SK-N-SH (cell line): ENCODE measurements at regions not wholly inside any gene's neighbourhood (a gene's known extent, or its start where the extent isn't known, plus 50 kb on each side); places are given as distances from the start of the nearest gene placed in this dataset.
A peak's percentile ranks its signal among the peaks of the same experiment; 100 is the strongest.

Experiments used
- CTCF ChIA-PET: fragments of 300-600, 350-600 bp; formaldehyde crosslinking; extraction: SDS; loops from one replicate; lab custom pipeline; 2021; lab: Yijun Ruan, JAX
- POLR2A ChIA-PET: fragments of 350-600 bp; sonication (Branson Sonifier 250); formaldehyde crosslinking; extraction: SDS; loops from one replicate; lab custom pipeline; 2020; ENCODE audit warnings: antibody characterized with exemption, inconsistent platforms; lab: Yijun Ruan, JAX
- DNase-seq: peaks from one replicate; pipeline ENCODE4 v3.0.0; 2012
- H2AFZ ChIP-seq: fragments of 200-600 bp; sonication (generic); 2 replicates; pipeline ENCODE4 v1.8.1; 2016; ENCODE audit warnings: antibody characterized with exemption, mild to moderate bottlenecking, low read depth
- H3F3A ChIP-seq: fragments of 200-600 bp; sonication (generic); replicated peaks from 2 replicates; pipeline ENCODE3; 2016; ENCODE audit warnings: antibody characterized with exemption, mild to moderate bottlenecking; ENCODE audit not compliant: insufficient read depth
- H3K27ac ChIP-seq, 2 experiments: fragments of 200-500 bp in 1 of 2; fragments of 200-600 bp in 1 of 2; sonication (Bioruptor generic) in 1 of 2; sonication (generic), shearing (Covaris generic) in 1 of 2; 2 replicates each; pipeline versions ENCODE4 v1.5.1 to v1.6.1; 2014 to 2016; ENCODE audit warnings: low read depth in 2 of 2, inconsistent platforms in 1 of 2, low read length in 1 of 2, mild to moderate bottlenecking in 1 of 2, mixed read lengths in 1 of 2
- H3K27me3 ChIP-seq: fragments of 200-600 bp; sonication (generic), shearing (Covaris generic); 2 replicates; pipeline ENCODE4 v1.6.1; 2016; ENCODE audit warnings: mixed run types; ENCODE audit not compliant: insufficient read depth
- H3K36me3 ChIP-seq, 2 experiments: fragments of 200-500 bp in 1 of 2; fragments of 200-600 bp in 1 of 2; sonication (Bioruptor generic) in 1 of 2; sonication (generic) in 1 of 2; replicated peaks in 1 of 2; 2 replicates each; pipeline versions ENCODE3 to v1.5.1; 2014 to 2016; ENCODE audit warnings: low read length in 1 of 2, mild to moderate bottlenecking in 1 of 2; ENCODE audit not compliant: insufficient read depth in 2 of 2, control insufficient read depth in 1 of 2
- H3K4me1 ChIP-seq, 2 experiments: fragments of 200-500 bp in 1 of 2; fragments of 200-600 bp in 1 of 2; sonication (Bioruptor generic) in 1 of 2; sonication (generic), shearing (Covaris generic) in 1 of 2; 2 replicates each; pipeline versions ENCODE4 v1.5.1 to v1.6.1; 2014 to 2016; ENCODE audit warnings: low read depth in 1 of 2, low read length in 1 of 2, mixed run types in 1 of 2; ENCODE audit not compliant: insufficient read depth in 2 of 2, control insufficient read depth in 1 of 2
- H3K4me2 ChIP-seq: fragments of 200-600 bp; sonication (generic), shearing (Covaris generic); 2 replicates; pipeline ENCODE4 v1.6.1; 2017; ENCODE audit warnings: mixed run types
- H3K4me3 ChIP-seq, 2 experiments: fragments of 200-500 bp in 1 of 2; fragments of 200-600 bp in 1 of 2; sonication (Bioruptor generic) in 1 of 2; sonication (generic), shearing (Covaris generic) in 1 of 2; 2 replicates each; pipeline versions ENCODE4 v1.5.1 to v1.8.1; 2014 to 2016; ENCODE audit warnings: low read depth in 2 of 2, inconsistent platforms in 1 of 2, low read length in 1 of 2, mild to moderate bottlenecking in 1 of 2, mixed read lengths in 1 of 2, moderate library complexity in 1 of 2
- H3K79me2 ChIP-seq: fragments of 200-600 bp; sonication (generic); 2 replicates; pipeline ENCODE4 v1.8.1; 2017; ENCODE audit warnings: mild to moderate bottlenecking; ENCODE audit not compliant: insufficient read depth
- H3K9ac ChIP-seq: fragments of 200-600 bp; sonication (generic); 2 replicates; pipeline ENCODE4 v1.6.1; 2017; ENCODE audit warnings: mixed run types
- H3K9me2 ChIP-seq: fragments of 200-600 bp; sonication (generic); 2 replicates; pipeline ENCODE4 v1.6.1; 2017; ENCODE audit warnings: mixed run types
- H3K9me3 ChIP-seq: fragments of 200-600 bp; sonication (generic); 2 replicates; pipeline ENCODE4 v1.6.1; 2017; ENCODE audit warnings: mixed run types, mild to moderate bottlenecking, moderate library complexity
- H4K20me1 ChIP-seq: fragments of 200-600 bp; sonication (generic); 2 replicates; pipeline ENCODE4 v1.6.1; 2017; ENCODE audit warnings: mild to moderate bottlenecking, mixed run types; ENCODE audit not compliant: insufficient read depth
- CTCF ChIP-seq: fragments of 200-600 bp; sonication (generic); IDR thresholded peaks from 2 replicates; pipeline ENCODE4 v1.6.1; 2017; ENCODE audit warnings: antibody characterized with exemption, mild to moderate bottlenecking, moderate library complexity
- ELF1 ChIP-seq: IDR thresholded peaks from 2 replicates; pipeline ENCODE4 v1.4.0; 2012
- EP300 ChIP-seq, 2 experiments: IDR thresholded peaks; 2 replicates each; pipeline versions ENCODE4 v1.4.0 to v1.6.1; 2012; ENCODE audit warnings: borderline replicate concordance in 1 of 2, low read depth in 1 of 2, low read length in 1 of 2
- EZH2phosphoT487 ChIP-seq: fragments of 200-600 bp; sonication (generic); IDR thresholded peaks from 2 replicates; pipeline ENCODE4 v1.6.1; 2017; ENCODE audit warnings: low read depth, mixed run types, mild to moderate bottlenecking, antibody characterized with exemption, moderate library complexity, borderline replicate concordance
- GATA2 ChIP-seq: sonication (generic); formaldehyde crosslinking; IDR thresholded peaks from 2 replicates; pipeline ENCODE4 v1.5.0; 2020; ENCODE audit warnings: mild to moderate bottlenecking, missing genetic modification reagents
- IRF3 ChIP-seq: fragments of 150-350 bp; IDR thresholded peaks from 2 replicates; pipeline ENCODE4 v1.6.1; 2016; ENCODE audit warnings: mild to moderate bottlenecking, low read depth, low read length
- JUND ChIP-seq: IDR thresholded peaks from 2 replicates; pipeline ENCODE4 v1.4.0; 2012
- MEF2A ChIP-seq: IDR thresholded peaks from 2 replicates; pipeline ENCODE4 v1.4.0; 2012; ENCODE audit warnings: low read depth, borderline replicate concordance
- NFIC ChIP-seq: IDR thresholded peaks from 2 replicates; pipeline ENCODE4 v1.4.0; 2012; ENCODE audit warnings: borderline replicate concordance
- NRF1 ChIP-seq: IDR thresholded peaks from 2 replicates; pipeline ENCODE4 v1.6.1; 2012; ENCODE audit warnings: low read depth, mild to moderate bottlenecking, low read length
- RAD21 ChIP-seq: IDR thresholded peaks from 2 replicates; pipeline ENCODE4 v1.6.1; 2012; ENCODE audit warnings: mild to moderate bottlenecking, low read length
- RCOR1 ChIP-seq: fragments of 150-350 bp; IDR thresholded peaks from 2 replicates; pipeline ENCODE4 v1.6.1; 2017; ENCODE audit warnings: antibody characterized with exemption, low read length
- RFX5 ChIP-seq: IDR thresholded peaks from 2 replicates; pipeline ENCODE4 v1.6.1; 2012; ENCODE audit warnings: mild to moderate bottlenecking, improper control_type of control experiment, low read length
- RXRA ChIP-seq: IDR thresholded peaks from 2 replicates; pipeline ENCODE4 v1.4.0; 2012; ENCODE audit warnings: low read depth, mild to moderate bottlenecking, borderline replicate concordance
- SIN3A ChIP-seq: IDR thresholded peaks from 2 replicates; pipeline ENCODE4 v1.6.1; 2012; ENCODE audit warnings: low read depth, mild to moderate bottlenecking, low read length, moderate library complexity, borderline replicate concordance
- SMC3 ChIP-seq: IDR thresholded peaks from 2 replicates; pipeline ENCODE4 v1.6.1; 2012; ENCODE audit warnings: low read depth, low read length, improper control_type of control experiment
- WGBS: methylation state at CpG from one replicate; pipeline ENCODE4 v1.1.6; 2017; ENCODE audit warnings: low lambda C conversion rate; 5-methylcytosine and 5-hydroxymethylcytosine counted together
- TF ChIP-seq, protein P1 (sequence below): IDR thresholded peaks from 2 replicates; pipeline ENCODE4 v1.6.1; 2012; ENCODE audit warnings: mild to moderate bottlenecking, low read depth, low read length, moderate library complexity
- TF ChIP-seq, protein P2 (sequence below): IDR thresholded peaks from 2 replicates; pipeline ENCODE4 v1.4.0; 2012; ENCODE audit warnings: low read depth, borderline replicate concordance
- TF ChIP-seq, protein P3 (sequence below): fragments of 150-350 bp; IDR thresholded peaks from 2 replicates; pipeline ENCODE4 v1.6.1; 2017; ENCODE audit warnings: antibody characterized with exemption, low read length, low read depth, borderline replicate concordance

GRCh38 chr2:38465789-38466127, 88.7 kb upstream of the ATL2 start:
- Histone ChIP-seq H3K4me2 (no peak overlapping the region), H3K9ac (no peak overlapping the region), H3K27ac (no peak overlapping the region), H2AFZ (no peak overlapping the region), H3K9me3 (no peaks in the 10 kb centered on the region), H3F3A (no peaks in the 10 kb centered on the region), H3K4me1 (peaks cover 0 to 13% of the 10 kb centered on the region in 2 experiments; a peak in 2 of 4 replicates), H3K36me3 (no peaks in the 10 kb centered on the region), H3K27me3 (no peaks in the 10 kb centered on the region), H3K79me2 (no peaks in the 10 kb centered on the region), H3K9me2 (no peaks in the 10 kb centered on the region), H4K20me1 (no peaks in the 10 kb centered on the region), H3K4me3 (no peak overlapping the region)
- TF ChIP-seq RCOR1 = no peak
- TF ChIP-seq, protein P1, sequence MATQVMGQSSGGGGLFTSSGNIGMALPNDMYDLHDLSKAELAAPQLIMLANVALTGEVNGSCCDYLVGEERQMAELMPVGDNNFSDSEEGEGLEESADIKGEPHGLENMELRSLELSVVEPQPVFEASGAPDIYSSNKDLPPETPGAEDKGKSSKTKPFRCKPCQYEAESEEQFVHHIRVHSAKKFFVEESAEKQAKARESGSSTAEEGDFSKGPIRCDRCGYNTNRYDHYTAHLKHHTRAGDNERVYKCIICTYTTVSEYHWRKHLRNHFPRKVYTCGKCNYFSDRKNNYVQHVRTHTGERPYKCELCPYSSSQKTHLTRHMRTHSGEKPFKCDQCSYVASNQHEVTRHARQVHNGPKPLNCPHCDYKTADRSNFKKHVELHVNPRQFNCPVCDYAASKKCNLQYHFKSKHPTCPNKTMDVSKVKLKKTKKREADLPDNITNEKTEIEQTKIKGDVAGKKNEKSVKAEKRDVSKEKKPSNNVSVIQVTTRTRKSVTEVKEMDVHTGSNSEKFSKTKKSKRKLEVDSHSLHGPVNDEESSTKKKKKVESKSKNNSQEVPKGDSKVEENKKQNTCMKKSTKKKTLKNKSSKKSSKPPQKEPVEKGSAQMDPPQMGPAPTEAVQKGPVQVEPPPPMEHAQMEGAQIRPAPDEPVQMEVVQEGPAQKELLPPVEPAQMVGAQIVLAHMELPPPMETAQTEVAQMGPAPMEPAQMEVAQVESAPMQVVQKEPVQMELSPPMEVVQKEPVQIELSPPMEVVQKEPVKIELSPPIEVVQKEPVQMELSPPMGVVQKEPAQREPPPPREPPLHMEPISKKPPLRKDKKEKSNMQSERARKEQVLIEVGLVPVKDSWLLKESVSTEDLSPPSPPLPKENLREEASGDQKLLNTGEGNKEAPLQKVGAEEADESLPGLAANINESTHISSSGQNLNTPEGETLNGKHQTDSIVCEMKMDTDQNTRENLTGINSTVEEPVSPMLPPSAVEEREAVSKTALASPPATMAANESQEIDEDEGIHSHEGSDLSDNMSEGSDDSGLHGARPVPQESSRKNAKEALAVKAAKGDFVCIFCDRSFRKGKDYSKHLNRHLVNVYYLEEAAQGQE = no peak
- TF ChIP-seq RFX5 = no peak
- peak; percentile 63 for TF ChIP-seq RAD21
- peak; percentile 69 for TF ChIP-seq SMC3
- TF ChIP-seq JUND = no peak
- no peak for TF ChIP-seq NRF1
- no peak for TF ChIP-seq RXRA
- no peak for TF ChIP-seq GATA2 (CRISPR knock-in tag)
- no peak for TF ChIP-seq MEF2A
- TF ChIP-seq CTCF = peak; percentile 51
- TF ChIP-seq ELF1 = no peak
- TF ChIP-seq EP300 (IDR thresholded peaks at IDR 0.05; ENCODE audit: borderline replicate concordance in 1 of 2, low read depth in 1 of 2, low read length in 1 of 2) = no peak
- TF ChIP-seq SIN3A = no peak
- TF ChIP-seq EZH2phosphoT487 = no peak
- TF ChIP-seq, protein P2, sequence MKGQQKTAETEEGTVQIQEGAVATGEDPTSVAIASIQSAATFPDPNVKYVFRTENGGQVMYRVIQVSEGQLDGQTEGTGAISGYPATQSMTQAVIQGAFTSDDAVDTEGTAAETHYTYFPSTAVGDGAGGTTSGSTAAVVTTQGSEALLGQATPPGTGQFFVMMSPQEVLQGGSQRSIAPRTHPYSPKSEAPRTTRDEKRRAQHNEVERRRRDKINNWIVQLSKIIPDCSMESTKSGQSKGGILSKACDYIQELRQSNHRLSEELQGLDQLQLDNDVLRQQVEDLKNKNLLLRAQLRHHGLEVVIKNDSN = no peak
- TF ChIP-seq, protein P3, sequence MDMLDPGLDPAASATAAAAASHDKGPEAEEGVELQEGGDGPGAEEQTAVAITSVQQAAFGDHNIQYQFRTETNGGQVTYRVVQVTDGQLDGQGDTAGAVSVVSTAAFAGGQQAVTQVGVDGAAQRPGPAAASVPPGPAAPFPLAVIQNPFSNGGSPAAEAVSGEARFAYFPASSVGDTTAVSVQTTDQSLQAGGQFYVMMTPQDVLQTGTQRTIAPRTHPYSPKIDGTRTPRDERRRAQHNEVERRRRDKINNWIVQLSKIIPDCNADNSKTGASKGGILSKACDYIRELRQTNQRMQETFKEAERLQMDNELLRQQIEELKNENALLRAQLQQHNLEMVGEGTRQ = no peak
- TF ChIP-seq IRF3 = no peak
- no peak for TF ChIP-seq NFIC
- DNase-seq = peak; percentile 44
- ChIA-PET POLR2A (no interaction called here), CTCF (interaction anchor here (0.7 to 1.3 kb wide), 12 partner anchors 8 to 150 kb away, joined by 3 to 7 read pairs (median 3); no protein-coding TSS in a partner anchor)
- WGBS = 85% methylated on average over 3 of the region's 4 CpGs
